ENCODE measurements at regions not wholly inside any gene's neighbourhood (a gene's known extent, or its start where the extent isn't known, plus 50 kb on each side); places are given as distances from the start of the nearest gene placed in this dataset.

DNA sequence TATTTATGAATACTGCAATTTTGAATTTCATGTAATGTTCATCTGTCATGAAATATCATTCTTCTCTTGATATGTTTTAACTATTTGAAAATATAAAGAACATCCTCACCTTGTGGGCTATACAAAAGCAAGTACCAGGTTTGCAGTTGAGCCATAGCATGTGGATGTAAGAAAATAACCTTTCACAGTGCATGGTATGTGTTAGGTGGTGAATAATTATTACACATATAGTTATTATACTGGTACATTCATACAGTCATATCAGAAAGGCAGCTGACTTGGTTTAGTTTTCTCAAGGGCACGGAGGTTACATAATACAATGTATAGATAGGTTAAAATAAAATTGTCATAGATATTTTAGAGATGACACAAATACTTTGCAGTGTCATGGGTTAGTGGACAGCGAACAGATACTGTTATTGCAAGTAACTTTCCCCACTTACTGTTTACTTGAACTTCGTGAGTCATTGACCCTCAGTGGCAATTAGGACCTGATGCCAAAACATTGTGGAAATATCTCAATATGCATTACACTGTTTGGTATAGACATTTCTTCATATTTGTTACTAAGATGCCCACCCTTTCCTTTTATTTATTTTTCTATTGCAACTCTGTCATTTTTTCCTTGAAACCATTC, 445.4 kb upstream of the GOT2 start:
- Mint-ChIP-seq H3K27me3 (no peaks in the 10 kb centered on the region), H3K4me3 (no peak overlapping the region), H3K9me3 (peaks cover 5 to 9% of the 10 kb centered on the region in 2 donors), H3K36me3 (no peaks in the 10 kb centered on the region), H3K27ac (no peak overlapping the region), H3K4me1 (no peaks in the 10 kb centered on the region)
- no peak for ATAC-seq (replicated peaks)
- no peak for DNase-seq

DNA sequence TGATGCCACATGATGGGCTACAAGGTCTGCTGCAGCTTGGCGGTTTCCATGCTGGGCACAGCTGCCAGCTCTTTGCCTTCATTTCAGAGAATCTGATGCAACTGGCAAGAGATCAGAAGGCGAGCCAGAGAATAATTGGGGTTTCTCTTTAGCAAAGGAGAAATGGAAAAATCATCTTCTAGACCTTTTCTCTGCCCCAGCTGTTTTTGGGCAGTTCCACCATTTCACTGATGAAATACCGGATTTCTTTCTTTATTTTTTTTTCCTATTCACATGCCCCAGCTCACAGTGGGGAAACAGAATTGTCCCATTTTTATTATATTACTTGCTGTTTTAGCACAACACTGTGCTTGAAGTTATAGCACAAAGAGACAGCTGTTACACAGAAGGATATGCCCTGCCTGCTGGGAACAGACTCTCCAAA, 439.3 kb upstream of the GOT2 start:
- Mint-ChIP-seq H3K27ac (no peak overlapping the region), H3K4me1 (no peaks in the 10 kb centered on the region), H3K27me3 (no peaks in the 10 kb centered on the region)

DNA sequence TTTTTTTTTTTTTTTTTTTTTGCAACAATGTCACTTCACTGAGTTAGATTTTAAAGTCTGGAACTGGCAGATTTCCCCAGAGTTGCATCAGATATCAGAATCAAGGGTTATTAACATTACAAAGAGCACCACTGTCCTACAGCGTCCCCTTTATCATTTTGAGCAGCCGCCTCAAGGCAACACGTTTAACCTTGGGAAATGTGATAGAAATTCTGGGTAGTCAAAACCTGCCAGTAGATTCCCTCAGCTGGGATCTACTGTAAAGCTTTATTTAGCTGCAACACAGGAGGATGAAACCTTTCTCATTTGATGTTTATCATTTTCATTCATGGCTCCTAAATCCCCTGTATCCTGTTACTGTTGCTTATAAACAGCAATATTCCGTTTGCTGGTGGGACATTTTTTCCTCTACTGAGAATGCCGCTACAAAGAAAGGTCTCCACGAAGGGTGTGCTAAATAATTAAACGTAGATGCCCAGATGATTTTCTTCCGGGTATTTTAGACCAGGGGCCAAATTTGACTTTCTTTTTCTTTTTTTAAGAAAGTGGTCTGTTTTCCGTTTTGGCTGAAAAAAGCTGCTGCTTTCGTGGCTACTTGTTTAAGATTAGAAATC, 436.1 kb upstream of the GOT2 start:
- DNase-seq (no peak), ATAC-seq (replicated peaks) (no peak)

More for the DNA sequence above, 439.3 kb upstream of the GOT2 start:
- Mint-ChIP-seq H3K9me3 (peaks cover 0 to 4% of the 10 kb centered on the region in 2 donors), H3K4me3 (no peak overlapping the region), H3K36me3 (no peaks in the 10 kb centered on the region)
- DNase-seq (no peak), ATAC-seq (replicated peaks) (no peak)

DNA sequence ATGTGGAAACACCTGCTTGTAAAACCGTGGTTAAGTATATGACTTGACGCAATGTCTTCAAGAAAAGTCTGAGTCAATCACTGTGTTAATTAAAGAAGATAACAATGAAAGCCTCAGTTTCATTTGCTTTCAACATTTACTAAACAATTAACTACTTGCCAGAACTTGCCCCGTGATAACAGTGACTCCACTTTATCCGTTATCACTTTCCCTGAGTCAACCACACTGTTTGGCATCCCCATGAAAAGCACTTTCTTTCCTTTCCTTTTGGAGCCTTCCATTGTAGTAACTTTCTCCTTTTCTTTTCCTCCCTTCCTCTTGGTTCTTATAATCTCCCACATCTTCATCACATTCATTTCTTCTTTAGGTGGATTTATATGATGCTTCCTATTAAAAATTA, 435.1 kb upstream of the GOT2 start:
- no peaks in the 10 kb centered on the region for H3K36me3 Mint-ChIP-seq
- no peak overlapping the region for H3K4me3 Mint-ChIP-seq
- DNase-seq (no peak), ATAC-seq (replicated peaks) (no peak)
- H3K9me3 Mint-ChIP-seq: peaks cover 0 to 3% of the 10 kb centered on the region in 2 donors
- H3K27me3 Mint-ChIP-seq: no peaks in the 10 kb centered on the region
- no peaks in the 10 kb centered on the region for H3K4me1 Mint-ChIP-seq
- H3K27ac Mint-ChIP-seq: no peak overlapping the region

More for the DNA sequence above, 436.1 kb upstream of the GOT2 start:
- no peak overlapping the region for H3K4me3 Mint-ChIP-seq
- H3K4me1 Mint-ChIP-seq: no peaks in the 10 kb centered on the region
- H3K27me3 Mint-ChIP-seq: no peaks in the 10 kb centered on the region
- H3K36me3 Mint-ChIP-seq: no peaks in the 10 kb centered on the region
- H3K9me3 Mint-ChIP-seq: peaks cover 0 to 3% of the 10 kb centered on the region in 2 donors
- H3K27ac Mint-ChIP-seq: no peak overlapping the region

DNA sequence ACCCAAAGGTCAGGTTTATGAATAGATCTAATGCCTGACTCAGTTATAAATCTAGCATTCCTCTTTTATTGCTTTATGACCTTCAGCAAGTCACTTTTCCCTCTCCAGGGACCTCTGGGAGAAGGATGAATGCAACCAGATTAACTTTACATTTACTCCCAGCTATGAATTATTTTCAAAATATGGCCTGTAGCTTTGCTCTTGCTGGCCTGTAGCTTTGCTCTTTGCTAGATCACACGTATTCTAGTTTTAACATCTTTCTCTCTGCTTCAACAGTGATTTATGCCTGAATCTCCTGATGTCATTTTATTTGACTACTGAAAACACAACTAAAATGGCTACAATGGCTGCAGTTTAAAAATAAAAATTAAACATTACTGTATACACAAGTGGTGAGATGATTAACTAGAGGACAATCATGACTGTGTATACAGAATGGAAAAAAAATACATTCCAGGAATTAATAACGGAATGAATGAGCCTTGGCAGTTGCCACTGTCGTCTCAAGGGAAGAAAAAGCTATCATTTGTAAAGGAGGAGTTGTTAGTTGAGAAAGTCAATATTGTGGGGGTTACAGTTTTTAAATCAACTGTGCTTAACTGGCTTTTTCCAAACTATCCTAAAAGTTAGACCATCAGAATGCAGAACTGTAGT, 434.5 kb upstream of the GOT2 start:
- no peak overlapping the region for H3K27ac Mint-ChIP-seq
- ATAC-seq (replicated peaks) (no peak), DNase-seq (no peak)
- H3K36me3 Mint-ChIP-seq: no peaks in the 10 kb centered on the region
- H3K27me3 Mint-ChIP-seq: no peaks in the 10 kb centered on the region
- H3K9me3 Mint-ChIP-seq: peaks cover 0 to 1% of the 10 kb centered on the region in 2 donors
- H3K4me3 Mint-ChIP-seq: no peak overlapping the region
- no peaks in the 10 kb centered on the region for H3K4me1 Mint-ChIP-seq

DNA sequence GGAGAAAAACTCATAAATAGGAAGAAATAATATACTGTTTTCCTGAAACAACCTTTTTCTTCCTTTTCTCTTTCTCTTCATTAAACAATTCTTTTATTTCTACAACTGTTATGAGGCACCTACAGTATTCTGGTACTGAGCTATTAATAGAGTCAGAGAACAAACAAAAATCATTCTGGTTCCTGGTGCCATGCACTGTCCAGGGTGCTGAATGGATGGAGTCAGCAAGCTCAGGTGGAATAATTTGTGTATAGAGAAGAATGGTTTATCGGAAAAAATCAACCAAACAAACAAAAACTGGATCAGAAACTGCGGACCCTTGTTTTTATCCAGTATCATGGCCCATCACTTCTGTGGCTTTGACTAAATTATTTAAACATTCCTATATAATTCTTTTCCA, 430.3 kb upstream of the GOT2 start:
- Mint-ChIP-seq H3K9me3 (peaks cover 0 to 1% of the 10 kb centered on the region in 2 donors), H3K4me1 (no peaks in the 10 kb centered on the region), H3K36me3 (no peaks in the 10 kb centered on the region), H3K27me3 (no peaks in the 10 kb centered on the region), H3K4me3 (no peak overlapping the region), H3K27ac (no peak overlapping the region)
- DNase-seq: no peak
- no peak for ATAC-seq (replicated peaks)

DNA sequence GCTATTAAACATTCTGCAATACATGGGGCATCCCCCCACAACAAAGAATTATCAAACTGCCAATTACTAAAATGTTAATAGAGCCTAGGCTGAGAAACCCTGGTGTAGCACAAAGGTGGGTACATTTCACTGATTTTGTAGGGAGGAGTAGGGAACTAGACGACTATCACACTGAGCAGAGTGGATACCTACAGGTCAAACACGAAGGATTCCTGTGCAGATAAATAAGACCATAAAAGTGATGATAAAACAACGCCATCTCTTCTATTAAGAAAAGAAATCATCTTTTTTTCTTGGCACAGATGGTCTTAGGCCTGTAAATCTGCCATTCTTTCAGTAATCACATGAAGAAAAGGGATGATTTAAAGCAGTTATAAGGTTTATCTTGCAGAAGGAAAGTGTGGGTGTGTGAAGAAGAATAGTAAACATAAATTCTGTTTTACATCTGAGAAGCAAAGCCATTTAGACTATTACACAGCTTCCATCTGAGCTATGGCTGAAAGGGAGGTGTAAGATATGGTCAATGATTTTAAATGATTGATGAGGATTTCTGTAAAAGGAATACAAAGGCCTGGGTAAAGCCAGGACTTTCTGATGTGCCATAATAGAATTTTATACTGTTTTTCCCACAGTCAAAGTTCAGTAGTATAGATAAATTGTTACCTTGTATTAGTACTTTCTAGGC, 429.4 kb upstream of the GOT2 start:
- peaks cover 0 to 4% of the 10 kb centered on the region in 2 donors for H3K9me3 Mint-ChIP-seq
- DNase-seq (no peak), ATAC-seq (replicated peaks) (no peak)
- no peaks in the 10 kb centered on the region for H3K36me3 Mint-ChIP-seq
- H3K27ac Mint-ChIP-seq: no peak overlapping the region
- no peaks in the 10 kb centered on the region for H3K4me1 Mint-ChIP-seq
- no peak overlapping the region for H3K4me3 Mint-ChIP-seq
- H3K27me3 Mint-ChIP-seq: no peaks in the 10 kb centered on the region

DNA sequence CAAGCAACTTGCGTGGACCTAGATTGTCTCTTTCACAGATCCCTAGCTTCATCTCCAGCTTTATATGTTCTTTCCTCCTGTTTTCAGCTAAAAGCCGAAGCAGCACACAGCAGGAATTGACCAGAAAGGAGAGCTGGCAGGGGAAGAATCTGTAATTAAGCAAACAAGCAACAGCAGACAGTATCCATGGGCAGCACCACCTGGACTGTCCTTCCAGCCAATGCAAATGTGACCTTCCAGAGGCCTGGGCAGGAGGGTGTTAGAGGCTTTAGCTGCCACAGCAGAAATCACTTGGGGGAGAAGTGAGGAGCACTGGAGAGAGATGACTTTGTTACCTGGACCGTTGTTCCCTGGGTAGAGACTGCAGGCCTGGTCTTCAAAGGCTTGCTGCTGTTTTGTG, 427.6 kb upstream of the GOT2 start:
- H3K36me3 Mint-ChIP-seq: no peaks in the 10 kb centered on the region
- peaks cover 0 to 4% of the 10 kb centered on the region in 2 donors for H3K9me3 Mint-ChIP-seq
- no peaks in the 10 kb centered on the region for H3K4me1 Mint-ChIP-seq
- H3K27me3 Mint-ChIP-seq: no peaks in the 10 kb centered on the region
- ATAC-seq (replicated peaks) (no peak), DNase-seq (no peak)
- H3K4me3 Mint-ChIP-seq: no peak overlapping the region
- no peak overlapping the region for H3K27ac Mint-ChIP-seq

DNA sequence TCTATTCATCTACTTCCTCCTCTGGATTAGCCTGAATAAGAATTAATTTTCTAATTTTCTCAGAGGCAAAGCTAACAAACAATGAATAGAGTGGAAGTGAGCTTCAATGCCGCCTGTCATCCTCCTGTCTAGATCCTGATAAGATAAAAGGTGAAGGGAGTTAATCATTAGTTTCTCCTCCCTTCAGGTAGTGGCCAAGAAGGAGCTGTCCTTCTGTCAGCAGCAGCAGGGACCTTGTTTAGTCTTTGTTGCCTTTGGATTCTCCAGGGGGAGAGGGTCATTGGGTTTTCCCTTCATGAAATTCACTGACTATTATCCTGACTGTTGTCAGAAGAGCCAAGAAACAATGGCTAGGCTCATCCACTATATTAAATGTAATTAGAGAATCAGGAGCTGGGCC, 420.2 kb upstream of the GOT2 start:
- Mint-ChIP-seq H3K27ac (no peak overlapping the region), H3K27me3 (no peaks in the 10 kb centered on the region), H3K4me3 (no peak overlapping the region), H3K36me3 (no peaks in the 10 kb centered on the region), H3K9me3 (peaks cover 0 to under 1% of the 10 kb centered on the region in 2 donors), H3K4me1 (no peaks in the 10 kb centered on the region)
- ATAC-seq (replicated peaks) (no peak), DNase-seq (no peak)

DNA sequence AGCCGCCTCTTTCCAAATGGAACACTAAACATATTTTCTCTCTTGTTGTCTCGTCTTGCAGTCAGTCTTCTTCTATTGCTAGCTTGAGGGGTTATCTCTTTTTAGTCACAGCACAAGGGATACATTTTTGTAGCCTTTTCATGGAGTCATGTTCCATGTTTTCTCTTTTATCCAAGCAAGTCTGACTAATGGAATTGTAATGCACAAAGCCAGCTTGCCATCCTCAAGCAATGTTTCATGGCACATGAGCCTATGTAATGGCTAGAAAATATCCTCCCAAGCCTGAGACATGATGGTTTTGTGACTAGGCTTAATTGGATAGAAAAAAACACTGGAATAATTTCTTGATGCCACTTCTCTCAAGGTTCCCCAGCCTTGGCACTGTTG, 414.6 kb upstream of the GOT2 start:
- no peaks in the 10 kb centered on the region for H3K27me3 Mint-ChIP-seq
- no peak overlapping the region for H3K27ac Mint-ChIP-seq
- no peaks in the 10 kb centered on the region for H3K4me1 Mint-ChIP-seq
- H3K36me3 Mint-ChIP-seq: no peaks in the 10 kb centered on the region
- ATAC-seq (replicated peaks) (no peak), DNase-seq (no peak)
- peaks cover 0 to 3% of the 10 kb centered on the region in 2 donors for H3K9me3 Mint-ChIP-seq
- no peak overlapping the region for H3K4me3 Mint-ChIP-seq

DNA sequence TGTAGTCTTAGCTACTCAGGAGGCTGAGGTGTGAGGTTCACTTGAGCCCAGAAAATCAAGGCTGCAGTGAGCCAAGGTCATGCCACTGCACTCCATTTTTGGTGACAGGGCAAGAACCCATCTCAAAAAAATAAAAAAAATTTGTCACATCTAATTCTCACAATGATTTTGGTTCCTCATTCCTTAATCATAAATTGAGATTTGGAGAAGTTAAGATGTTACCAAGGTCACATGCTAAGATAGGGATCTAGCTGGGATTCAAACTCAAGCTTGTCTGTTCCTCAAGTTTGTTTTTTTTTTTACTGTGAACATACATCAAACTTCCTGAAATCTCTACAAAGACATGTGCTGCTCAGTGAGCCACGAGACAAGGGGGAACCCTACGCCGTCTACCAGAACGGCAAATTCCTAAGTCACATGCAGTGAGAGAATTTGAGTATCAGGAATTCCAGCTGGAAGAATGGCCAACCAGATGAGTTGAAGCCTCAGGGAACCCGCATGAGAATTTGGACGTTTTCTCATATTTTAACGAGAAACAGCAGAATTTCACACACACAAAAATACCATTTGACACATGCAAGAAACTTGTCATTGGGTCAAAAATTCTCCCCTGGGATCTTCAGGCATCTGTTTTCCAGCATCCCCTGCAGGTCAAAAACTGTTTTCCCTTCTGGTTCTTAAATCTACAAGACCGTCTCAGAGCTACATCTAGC, 414.1 kb upstream of the GOT2 start:
- Mint-ChIP-seq H3K4me3 (no peak overlapping the region), H3K36me3 (no peaks in the 10 kb centered on the region)
- no peak for ATAC-seq (replicated peaks)

DNA sequence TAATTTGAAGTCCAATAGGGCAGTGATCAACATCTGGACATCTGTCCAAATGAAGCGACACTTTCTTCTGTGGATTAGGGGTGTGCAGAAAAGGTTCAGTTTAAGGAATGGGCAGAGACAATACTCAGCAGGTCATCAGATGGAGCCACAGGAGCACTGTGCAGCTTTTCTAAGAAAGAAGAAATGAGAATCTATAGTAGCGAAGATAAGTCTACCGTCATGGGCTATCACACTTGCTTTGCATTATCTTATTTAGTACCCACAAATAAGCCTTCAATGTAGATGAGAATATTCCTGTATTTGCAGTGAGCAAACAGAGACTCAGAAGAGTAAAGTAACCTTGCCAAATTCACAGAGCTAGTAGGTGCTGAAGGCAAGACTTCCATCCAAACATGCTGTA, 412.0 kb upstream of the GOT2 start:
- H3K9me3 Mint-ChIP-seq: peaks cover 0 to 3% of the 10 kb centered on the region in 2 donors
- no peak for ATAC-seq (replicated peaks)

More for the DNA sequence above, 414.1 kb upstream of the GOT2 start:
- H3K4me1 Mint-ChIP-seq: no peaks in the 10 kb centered on the region
- H3K27me3 Mint-ChIP-seq: no peaks in the 10 kb centered on the region
- no peak for DNase-seq
- H3K9me3 Mint-ChIP-seq: peaks cover 0 to 3% of the 10 kb centered on the region in 2 donors
- no peak overlapping the region for H3K27ac Mint-ChIP-seq

DNA sequence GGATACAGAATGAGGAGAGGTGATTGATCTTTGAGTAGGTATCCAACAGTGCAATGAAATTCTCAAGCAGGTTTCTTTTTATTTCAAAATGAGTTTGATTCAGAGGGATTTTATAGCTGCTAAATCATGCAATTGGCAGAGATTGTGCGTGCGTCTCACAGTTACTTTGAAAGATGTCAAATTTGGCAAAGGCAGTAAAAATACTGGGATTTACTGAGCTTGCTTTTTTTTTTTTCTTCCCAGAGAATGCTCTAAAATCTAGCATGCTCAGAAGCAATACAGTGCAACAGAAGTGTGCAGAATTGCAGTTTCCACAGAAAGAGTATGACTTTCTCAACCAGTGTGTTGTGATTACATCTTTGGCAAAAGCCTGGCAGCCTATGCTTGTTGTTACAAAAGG, 410.7 kb upstream of the GOT2 start:
- no peak overlapping the region for H3K27ac Mint-ChIP-seq
- H3K9me3 Mint-ChIP-seq: peaks cover 0 to 3% of the 10 kb centered on the region in 2 donors
- no peak overlapping the region for H3K4me3 Mint-ChIP-seq
- H3K4me1 Mint-ChIP-seq: no peaks in the 10 kb centered on the region
- no peaks in the 10 kb centered on the region for H3K27me3 Mint-ChIP-seq
- DNase-seq (no peak), ATAC-seq (replicated peaks) (no peak)
- H3K36me3 Mint-ChIP-seq: no peaks in the 10 kb centered on the region

More for the DNA sequence above, 412.0 kb upstream of the GOT2 start:
- Mint-ChIP-seq H3K36me3 (no peaks in the 10 kb centered on the region), H3K4me1 (no peaks in the 10 kb centered on the region), H3K27me3 (no peaks in the 10 kb centered on the region), H3K4me3 (no peak overlapping the region), H3K27ac (no peak overlapping the region)
- DNase-seq: no peak

DNA sequence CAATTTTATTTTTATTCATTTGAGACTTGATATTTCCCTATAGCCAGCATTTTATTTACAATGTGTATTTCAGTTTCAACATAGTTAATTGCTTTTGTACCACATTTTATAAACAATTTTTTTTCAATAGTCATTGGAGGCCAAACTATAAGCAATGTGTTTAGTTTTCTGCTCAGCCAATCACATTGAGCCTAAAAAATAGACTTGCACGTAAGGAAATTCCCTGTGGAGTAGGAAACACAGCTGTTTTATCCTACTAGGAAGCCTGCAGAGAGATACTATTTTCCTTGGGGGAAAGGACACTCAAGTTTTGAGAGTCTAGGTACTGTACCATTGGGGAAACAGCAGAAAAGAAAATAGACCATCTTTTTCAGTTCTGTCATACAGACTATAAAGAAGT, 410.2 kb upstream of the GOT2 start:
- Mint-ChIP-seq H3K9me3 (peaks cover 0 to 3% of the 10 kb centered on the region in 2 donors), H3K27ac (no peak overlapping the region), H3K4me1 (no peaks in the 10 kb centered on the region), H3K4me3 (no peak overlapping the region), H3K27me3 (no peaks in the 10 kb centered on the region), H3K36me3 (no peaks in the 10 kb centered on the region)
- no peak for ATAC-seq (replicated peaks)
- no peak for DNase-seq

All from stimulated activated naive B cell treated with anti-CD40 and anti-IgM and Interleukin-4, amounts not matched to agents 10 μg/mL and 1 μg/mL and 100 μg/mL, for 72 hours (primary cell).